ENCODE measurements at regions not wholly inside any gene's neighbourhood (a gene's known extent, or its start where the extent isn't known, plus 50 kb on each side); places are given as distances from the start of the nearest gene placed in this dataset.

DNA sequence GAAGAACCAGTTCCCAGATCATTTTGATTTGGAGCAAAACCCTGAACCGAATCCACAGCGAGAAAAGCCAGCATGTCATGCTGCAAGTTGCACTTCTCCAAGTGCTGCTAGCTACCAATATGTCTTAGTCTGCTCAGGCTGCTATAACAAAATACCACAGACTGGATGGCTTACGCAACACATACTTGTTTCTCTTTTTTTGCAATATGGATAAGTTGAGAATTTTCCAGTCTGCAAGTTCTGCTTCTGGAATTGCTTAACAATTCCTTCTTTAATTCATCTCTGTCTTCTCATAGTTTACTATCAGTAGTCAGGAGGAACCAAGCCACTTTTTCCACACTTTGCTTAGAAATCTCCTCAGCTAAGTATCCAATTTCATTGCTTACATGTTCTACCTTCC, 105.9 kb upstream of the RBBP8 start:
- TF ChIP-seq, protein P1, sequence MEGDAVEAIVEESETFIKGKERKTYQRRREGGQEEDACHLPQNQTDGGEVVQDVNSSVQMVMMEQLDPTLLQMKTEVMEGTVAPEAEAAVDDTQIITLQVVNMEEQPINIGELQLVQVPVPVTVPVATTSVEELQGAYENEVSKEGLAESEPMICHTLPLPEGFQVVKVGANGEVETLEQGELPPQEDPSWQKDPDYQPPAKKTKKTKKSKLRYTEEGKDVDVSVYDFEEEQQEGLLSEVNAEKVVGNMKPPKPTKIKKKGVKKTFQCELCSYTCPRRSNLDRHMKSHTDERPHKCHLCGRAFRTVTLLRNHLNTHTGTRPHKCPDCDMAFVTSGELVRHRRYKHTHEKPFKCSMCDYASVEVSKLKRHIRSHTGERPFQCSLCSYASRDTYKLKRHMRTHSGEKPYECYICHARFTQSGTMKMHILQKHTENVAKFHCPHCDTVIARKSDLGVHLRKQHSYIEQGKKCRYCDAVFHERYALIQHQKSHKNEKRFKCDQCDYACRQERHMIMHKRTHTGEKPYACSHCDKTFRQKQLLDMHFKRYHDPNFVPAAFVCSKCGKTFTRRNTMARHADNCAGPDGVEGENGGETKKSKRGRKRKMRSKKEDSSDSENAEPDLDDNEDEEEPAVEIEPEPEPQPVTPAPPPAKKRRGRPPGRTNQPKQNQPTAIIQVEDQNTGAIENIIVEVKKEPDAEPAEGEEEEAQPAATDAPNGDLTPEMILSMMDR (IDR thresholded peaks at IDR 0.05), result no peak
- no peak for TF ChIP-seq POLR2A (IDR thresholded peaks at IDR 0.05)

Data from Peyer's patch (tissue), 4 donors.